ENCODE measurements at regions not wholly inside any gene's neighbourhood (a gene's known extent, or its start where the extent isn't known, plus 50 kb on each side); places are given as distances from the start of the nearest gene placed in this dataset.

DNA sequence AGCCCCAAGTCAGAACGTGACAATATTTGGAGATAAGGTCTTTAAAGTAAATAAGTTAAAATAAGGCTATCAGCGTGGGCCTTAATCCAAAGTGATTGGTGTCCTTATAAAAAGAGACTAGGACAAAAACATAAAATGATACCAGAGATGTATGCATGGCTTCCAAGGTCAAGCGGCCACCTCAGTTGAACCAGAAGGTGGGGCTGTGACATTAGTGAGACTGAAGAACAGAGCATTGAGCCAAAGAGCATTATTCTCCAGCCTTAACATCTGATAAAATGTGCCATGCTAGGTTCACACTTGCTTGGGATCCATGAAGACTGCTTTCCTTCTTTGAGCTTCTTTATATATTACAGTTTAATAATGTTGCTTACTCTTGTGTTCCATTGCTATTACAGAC lies 554.6 kb downstream of the PLA2G4A start:
- TF ChIP-seq, protein P1, sequence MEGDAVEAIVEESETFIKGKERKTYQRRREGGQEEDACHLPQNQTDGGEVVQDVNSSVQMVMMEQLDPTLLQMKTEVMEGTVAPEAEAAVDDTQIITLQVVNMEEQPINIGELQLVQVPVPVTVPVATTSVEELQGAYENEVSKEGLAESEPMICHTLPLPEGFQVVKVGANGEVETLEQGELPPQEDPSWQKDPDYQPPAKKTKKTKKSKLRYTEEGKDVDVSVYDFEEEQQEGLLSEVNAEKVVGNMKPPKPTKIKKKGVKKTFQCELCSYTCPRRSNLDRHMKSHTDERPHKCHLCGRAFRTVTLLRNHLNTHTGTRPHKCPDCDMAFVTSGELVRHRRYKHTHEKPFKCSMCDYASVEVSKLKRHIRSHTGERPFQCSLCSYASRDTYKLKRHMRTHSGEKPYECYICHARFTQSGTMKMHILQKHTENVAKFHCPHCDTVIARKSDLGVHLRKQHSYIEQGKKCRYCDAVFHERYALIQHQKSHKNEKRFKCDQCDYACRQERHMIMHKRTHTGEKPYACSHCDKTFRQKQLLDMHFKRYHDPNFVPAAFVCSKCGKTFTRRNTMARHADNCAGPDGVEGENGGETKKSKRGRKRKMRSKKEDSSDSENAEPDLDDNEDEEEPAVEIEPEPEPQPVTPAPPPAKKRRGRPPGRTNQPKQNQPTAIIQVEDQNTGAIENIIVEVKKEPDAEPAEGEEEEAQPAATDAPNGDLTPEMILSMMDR (IDR thresholded peaks at IDR 0.05; ENCODE audit: low read depth, low read length) = peak; percentile 56
- TF ChIP-seq EZH2phosphoT487 (IDR thresholded peaks at IDR 0.05; ENCODE audit: low read depth) = no peak
- no peak overlapping the region for H2AFZ ChIP-seq (ENCODE audit: low read depth, low read length)
- H3K27ac ChIP-seq (ENCODE audit: low read length) = no peak overlapping the region
- no peak overlapping the region for H3K4me3 ChIP-seq (ENCODE audit: low read length)
- peaks cover 11% of the 10 kb centered on the region for H3K4me1 ChIP-seq (ENCODE audit: low read length)
- no peaks in the 10 kb centered on the region for H4K20me1 ChIP-seq (ENCODE audit: insufficient read depth, low read length)
- H3K27me3 ChIP-seq (ENCODE audit: low read depth, low read length) = no peaks in the 10 kb centered on the region
- H3K36me3 ChIP-seq (replicated peaks; ENCODE audit: low read depth, low read length) = no peaks in the 10 kb centered on the region
- no peak overlapping the region for H3K4me2 ChIP-seq (ENCODE audit: low read length)
- no peaks in the 10 kb centered on the region for H3K79me2 ChIP-seq (ENCODE audit: low read length)
- no peaks in the 10 kb centered on the region for H3K9me3 ChIP-seq (ENCODE audit: insufficient read depth, low read length)
- no peak overlapping the region for H3K9ac ChIP-seq (ENCODE audit: low read length)

DNA sequence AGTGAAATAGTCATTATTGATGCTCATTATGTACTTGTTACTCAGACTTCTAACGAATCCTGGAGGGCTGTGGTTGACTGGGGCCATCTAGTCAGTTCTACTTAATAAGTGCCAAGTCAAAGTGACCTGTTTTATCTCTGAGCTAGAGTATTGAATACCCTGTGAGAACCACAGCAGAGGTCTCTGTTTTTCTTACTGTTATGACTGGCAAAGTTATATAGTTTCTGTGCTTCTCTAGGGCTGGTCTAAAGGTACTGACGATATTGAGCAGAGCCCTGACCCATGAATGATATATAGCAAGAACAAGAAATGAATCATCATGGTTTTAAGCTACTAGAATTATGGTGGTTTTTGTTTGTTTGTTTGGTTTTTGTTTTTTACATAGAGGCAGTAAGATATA lies 555.8 kb downstream of the PLA2G4A start:
- no peak for TF ChIP-seq EZH2phosphoT487 (IDR thresholded peaks at IDR 0.05; ENCODE audit: low read depth)
- TF ChIP-seq, protein P1 (IDR thresholded peaks at IDR 0.05; ENCODE audit: low read depth, low read length) = no peak
- H3K9ac ChIP-seq (ENCODE audit: low read length) = no peak overlapping the region
- H3K79me2 ChIP-seq (ENCODE audit: low read length) = no peaks in the 10 kb centered on the region
- H3K27ac ChIP-seq (ENCODE audit: low read length) = no peak overlapping the region
- no peak overlapping the region for H2AFZ ChIP-seq (ENCODE audit: low read depth, low read length)
- H3K36me3 ChIP-seq (replicated peaks; ENCODE audit: low read depth, low read length) = no peaks in the 10 kb centered on the region
- no peaks in the 10 kb centered on the region for H3K9me3 ChIP-seq (ENCODE audit: insufficient read depth, low read length)
- no peaks in the 10 kb centered on the region for H4K20me1 ChIP-seq (ENCODE audit: insufficient read depth, low read length)
- no peak overlapping the region for H3K4me3 ChIP-seq (ENCODE audit: low read length)
- H3K27me3 ChIP-seq (ENCODE audit: low read depth, low read length) = no peaks in the 10 kb centered on the region
- peak overlapping the region; percentile 36 for H3K4me2 ChIP-seq (ENCODE audit: low read length)
- peaks cover 19% of the 10 kb centered on the region for H3K4me1 ChIP-seq (ENCODE audit: low read length)

DNA sequence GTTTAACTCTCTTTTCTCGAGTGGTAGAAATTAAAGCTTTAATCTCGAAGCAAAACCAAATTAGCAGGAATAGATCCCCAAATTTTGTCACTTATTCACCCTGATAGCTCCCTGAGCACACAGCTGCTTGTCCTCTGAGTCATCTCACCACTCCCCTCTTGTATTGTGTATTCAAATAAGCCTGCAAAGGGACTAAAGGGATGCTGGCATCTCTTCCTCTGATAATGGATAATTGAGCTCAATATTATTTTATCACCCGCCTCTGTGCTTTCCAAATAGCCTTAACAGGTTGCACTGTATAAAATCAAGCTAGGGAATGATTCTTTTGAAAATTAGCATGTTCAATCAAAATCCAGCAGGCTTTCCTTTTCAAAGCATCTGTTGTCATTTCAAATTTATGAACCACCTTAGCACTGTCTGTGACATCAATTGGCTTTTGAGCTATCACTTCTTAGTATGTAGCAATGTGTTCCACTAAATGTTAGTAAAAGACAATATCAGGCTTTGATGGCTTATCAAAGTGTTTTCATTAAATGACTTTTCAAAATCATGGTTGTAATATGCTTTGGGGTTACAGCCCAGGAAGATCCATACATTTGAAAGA lies 561.6 kb downstream of the PLA2G4A start:
- TF ChIP-seq, protein P1 (IDR thresholded peaks at IDR 0.05; ENCODE audit: low read depth, low read length) = no peak
- no peak for TF ChIP-seq EZH2phosphoT487 (IDR thresholded peaks at IDR 0.05; ENCODE audit: low read depth)
- Histone ChIP-seq H3K9ac (ENCODE audit: low read length) (no peak overlapping the region), H3K36me3 (replicated peaks; ENCODE audit: low read depth, low read length) (no peaks in the 10 kb centered on the region), H4K20me1 (ENCODE audit: insufficient read depth, low read length) (peaks cover 3% of the 10 kb centered on the region; the same call in 1 of the 2 replicates), H2AFZ (ENCODE audit: low read depth, low read length) (no peak overlapping the region), H3K4me1 (ENCODE audit: low read length) (peaks cover 21% of the 10 kb centered on the region), H3K9me3 (ENCODE audit: insufficient read depth, low read length) (no peaks in the 10 kb centered on the region), H3K27ac (ENCODE audit: low read length) (0 out of 2 replicates have a peak overlapping the region, but pooled peaks have one; percentile 6), H3K4me3 (ENCODE audit: low read length) (peak overlapping the region; percentile 26), H3K4me2 (ENCODE audit: low read length) (peak overlapping the region; percentile 65), H3K27me3 (ENCODE audit: low read depth, low read length) (no peaks in the 10 kb centered on the region), H3K79me2 (ENCODE audit: low read length) (no peaks in the 10 kb centered on the region)

DNA sequence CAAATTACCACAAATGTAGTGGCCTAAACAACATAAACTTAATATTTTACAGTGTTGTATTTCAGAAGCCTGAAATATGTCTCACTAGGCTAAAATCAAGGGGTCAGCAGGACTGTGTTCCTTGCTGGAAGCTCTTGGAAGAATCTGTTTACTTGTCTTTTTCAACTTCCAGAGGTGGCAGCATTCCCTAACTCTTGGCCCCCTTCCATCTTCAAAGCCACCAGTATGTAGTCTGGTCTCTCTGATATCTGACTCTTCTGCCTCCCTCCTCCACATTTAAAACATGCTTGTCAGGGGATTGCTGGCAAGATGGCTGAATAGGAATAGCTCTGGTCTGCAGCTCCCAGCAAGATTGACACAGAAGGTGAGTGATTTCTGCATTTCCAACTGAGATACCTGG lies 567.5 kb downstream of the PLA2G4A start:
- Histone ChIP-seq H2AFZ (ENCODE audit: low read depth, low read length) (no peak overlapping the region), H3K4me3 (ENCODE audit: low read length) (no peak overlapping the region), H3K4me2 (ENCODE audit: low read length) (no peak overlapping the region), H3K36me3 (replicated peaks; ENCODE audit: low read depth, low read length) (no peaks in the 10 kb centered on the region), H3K9me3 (ENCODE audit: insufficient read depth, low read length) (no peaks in the 10 kb centered on the region), H3K27me3 (ENCODE audit: low read depth, low read length) (no peaks in the 10 kb centered on the region), H3K27ac (ENCODE audit: low read length) (no peak overlapping the region), H4K20me1 (ENCODE audit: insufficient read depth, low read length) (no peaks in the 10 kb centered on the region), H3K79me2 (ENCODE audit: low read length) (no peaks in the 10 kb centered on the region), H3K9ac (ENCODE audit: low read length) (no peak overlapping the region), H3K4me1 (ENCODE audit: low read length) (peaks cover 3% of the 10 kb centered on the region; the same call in 1 of the 2 replicates)
- TF ChIP-seq EZH2phosphoT487 (IDR thresholded peaks at IDR 0.05; ENCODE audit: low read depth) = no peak
- TF ChIP-seq, protein P1 (IDR thresholded peaks at IDR 0.05; ENCODE audit: low read depth, low read length) = no peak

All from OCI-LY3 (cell line).